ENCODE measurements at regions not wholly inside any gene's neighbourhood (a gene's known extent, or its start where the extent isn't known, plus 50 kb on each side); places are given as distances from the start of the nearest gene placed in this dataset.

DNA sequence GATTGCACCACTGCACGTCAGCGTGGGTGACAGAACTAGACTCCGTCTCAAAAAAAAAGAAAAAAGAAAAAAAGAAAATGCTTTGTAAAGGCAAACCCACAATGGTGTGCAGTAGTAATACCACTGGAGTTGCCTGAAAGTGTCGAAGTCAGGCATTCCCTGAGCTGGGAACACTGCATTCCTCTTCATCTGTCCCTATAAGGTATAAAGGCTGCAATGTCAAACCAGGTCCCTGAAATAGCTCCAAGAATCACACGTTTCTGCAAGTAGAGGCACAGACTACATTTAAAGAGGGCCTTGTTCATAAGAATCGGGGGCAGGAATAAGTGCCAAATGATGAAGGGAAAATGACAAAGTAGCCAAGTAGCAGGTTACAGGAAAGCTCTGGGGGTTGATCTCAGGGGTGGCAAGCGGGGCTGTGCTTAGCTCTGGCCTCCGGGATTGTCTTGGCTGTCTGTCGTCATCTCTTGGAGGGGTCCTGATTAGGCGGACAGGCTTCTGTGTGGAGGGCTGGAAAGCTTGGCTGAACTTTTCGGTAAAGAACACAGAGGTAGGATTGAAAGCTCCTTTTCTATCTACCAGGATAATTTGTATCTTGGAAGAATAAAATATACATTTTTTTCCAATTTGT is 109.1 kb downstream of the PFKFB3 start:
- TF ChIP-seq CTCF (conservative IDR thresholded peaks at IDR 0.05 in 1 of 2, IDR thresholded peaks at IDR 0.05 in 1 of 2; ENCODE audit: low read depth in 1 of 2, low read length in 2 of 2) (no peak), EZH2 (IDR thresholded peaks at IDR 0.05; ENCODE audit: low read length, missing control alignments) (no peak)
